Lower lobe of right lung (tissue), 2 donors: ENCODE measurements at regions not wholly inside any gene's neighbourhood (a gene's known extent, or its start where the extent isn't known, plus 50 kb on each side); places are given as distances from the start of the nearest gene placed in this dataset.
"Not testable (repeated sequence)": the region's sequence is repeated elsewhere in the genome, so short reads cannot be mapped to it uniquely, and the experiment has no call there.

Experiments
- ATAC-seq, 2 donors: fragments of 200-7000 bp; cut with Tn5 transposase; one replicate each; pipeline ENCODE4 v1.9.1; 2020 to 2022; ENCODE audit warnings: mild to moderate bottlenecking in 2 of 2, moderate library complexity in 2 of 2
- DNase-seq: peaks from one replicate; pipeline ENCODE4 v3.0.0-alpha.2; 2020
- H3K27ac ChIP-seq: fragments of 200-600 bp; one replicate; pipeline ENCODE4 v1.8.0; 2022
- H3K27me3 ChIP-seq: fragments of 200-600 bp; one replicate; pipeline ENCODE4 v1.8.0; 2022; ENCODE audit warnings: low read depth
- H3K36me3 ChIP-seq: fragments of 200-600 bp; one replicate; pipeline ENCODE4 v1.8.0; 2022; ENCODE audit warnings: mild to moderate bottlenecking
- H3K4me1 ChIP-seq: fragments of 200-600 bp; one replicate; pipeline ENCODE4 v1.8.0; 2022
- H3K4me3 ChIP-seq: fragments of 200-600 bp; one replicate; pipeline ENCODE4 v1.8.0; 2022; ENCODE audit warnings: mild to moderate bottlenecking
- H3K9me3 ChIP-seq: fragments of 200-600 bp; one replicate; pipeline ENCODE4 v1.8.0; 2022
- CTCF ChIP-seq: fragments of 200-600 bp; IDR thresholded peaks from one replicate; pipeline ENCODE4 v1.8.0; 2022; ENCODE audit warnings: antibody characterized with exemption, mild to moderate bottlenecking
- intact Hi-C: fragments of 100-400 bp; cut with DNase I; formaldehyde crosslinking; loops from one replicate; pipeline ENCODE4 v1.11.0; 2022
- donor health status: DM: no; HTN: yes; CAD: no; lungs with severe emphysema.

- Histone ChIP-seq H3K4me1 (no peaks in the 10 kb centered on the region), H3K9me3 (no peaks in the 10 kb centered on the region), H3K36me3 (no peaks in the 10 kb centered on the region), H3K27me3 (no peaks in the 10 kb centered on the region), H3K4me3 (no peak overlapping the region), H3K27ac (no peak overlapping the region)
- intact Hi-C loops: no loop called here
- DNase-seq (no peak), ATAC-seq (no peak)
- TF ChIP-seq CTCF: no peak
Observed at GRCh38 chr2:8607606-8608005, 74.2 kb upstream of the ID2 start.

GRCh38 chr2:8608411-8608954, 73.4 kb upstream of the ID2 start:
- no peaks in the 10 kb centered on the region for H3K36me3 ChIP-seq
- no peaks in the 10 kb centered on the region for H3K27me3 ChIP-seq
- no peak overlapping the region for H3K27ac ChIP-seq
- H3K4me1 ChIP-seq: no peaks in the 10 kb centered on the region
- TF ChIP-seq CTCF: no peak
- H3K9me3 ChIP-seq: no peaks in the 10 kb centered on the region
- intact Hi-C loops: no loop called here
- DNase-seq (no peak), ATAC-seq (no peak)
- no peak overlapping the region for H3K4me3 ChIP-seq

- H3K9me3 ChIP-seq: no peaks in the 10 kb centered on the region
- TF ChIP-seq CTCF: no peak
- no peaks in the 10 kb centered on the region for H3K27me3 ChIP-seq
- no peak overlapping the region for H3K4me3 ChIP-seq
- no peak overlapping the region for H3K27ac ChIP-seq
- intact Hi-C loops: no loop called here
- ATAC-seq (no peak), DNase-seq (peak; percentile 18)
- no peaks in the 10 kb centered on the region for H3K4me1 ChIP-seq
- no peaks in the 10 kb centered on the region for H3K36me3 ChIP-seq
Observed at GRCh38 chr2:8609357-8609811, 72.5 kb upstream of the ID2 start.

- DNase-seq, H3K4me1 ChIP-seq, H3K9me3 ChIP-seq, H3K4me3 ChIP-seq, H3K27me3 ChIP-seq, intact Hi-C loops, H3K36me3 ChIP-seq, H3K27ac ChIP-seq, ATAC-seq: not testable (repeated sequence)
Observed at GRCh38 chr2:8610775-8611174, 71.1 kb upstream of the ID2 start.

GRCh38 chr2:8611246-8611645, 70.6 kb upstream of the ID2 start:
- Histone ChIP-seq H3K4me1 (no peaks in the 10 kb centered on the region), H3K27me3 (no peaks in the 10 kb centered on the region), H3K27ac (no peak overlapping the region), H3K4me3 (no peak overlapping the region), H3K36me3 (no peaks in the 10 kb centered on the region), H3K9me3 (no peaks in the 10 kb centered on the region)
- ATAC-seq: no peak
- DNase-seq: peak; percentile 16
- intact Hi-C loops: no loop called here
- no peak for TF ChIP-seq CTCF

GRCh38 chr2:8611700-8612099, 70.2 kb upstream of the ID2 start:
- DNase-seq (no peak), ATAC-seq (no peak)
- no peak for TF ChIP-seq CTCF
- H3K4me3 ChIP-seq: no peak overlapping the region
- no peak overlapping the region for H3K27ac ChIP-seq
- intact Hi-C loops: no loop called here
- no peaks in the 10 kb centered on the region for H3K9me3 ChIP-seq
- no peaks in the 10 kb centered on the region for H3K36me3 ChIP-seq
- H3K4me1 ChIP-seq: no peaks in the 10 kb centered on the region
- H3K27me3 ChIP-seq: no peaks in the 10 kb centered on the region
